ENCODE measurements at regions not wholly inside any gene's neighbourhood (a gene's known extent, or its start where the extent isn't known, plus 50 kb on each side); places are given as distances from the start of the nearest gene placed in this dataset.

DNA sequence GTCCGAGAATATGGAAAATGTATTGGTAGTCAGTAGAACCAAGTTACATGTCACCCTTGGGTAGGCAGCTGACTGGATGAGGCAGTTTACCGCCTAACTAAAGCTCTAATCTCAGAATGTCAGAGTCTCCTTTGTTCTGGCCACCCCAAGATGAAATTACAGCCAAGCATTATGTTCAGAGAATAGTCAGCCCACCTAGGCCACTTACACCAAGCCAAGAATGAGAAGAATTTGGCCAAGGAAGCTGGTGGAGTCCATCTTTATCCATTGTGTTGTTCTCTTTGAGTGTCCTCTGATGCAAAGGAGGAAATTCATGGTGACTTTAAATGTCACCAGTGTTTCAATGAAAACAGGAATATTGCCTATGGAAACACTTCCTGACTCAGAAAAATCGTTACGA lies 275.1 kb upstream of the MAP3K1 start:
- Histone ChIP-seq H3F3A (ENCODE audit: insufficient read depth, low read length, poor library complexity, severe bottlenecking) (no peaks in the 10 kb centered on the region), H3K27ac (ENCODE audit: low read length) (no peak overlapping the region), H3K36me3 (ENCODE audit: insufficient read depth, low read length) (no peaks in the 10 kb centered on the region), H3K4me2 (ENCODE audit: low read length) (no peak overlapping the region), H3K9me3 (ENCODE audit: low read length) (no peaks in the 10 kb centered on the region), H4K20me1 (ENCODE audit: insufficient read depth) (no peaks in the 10 kb centered on the region), H3K9ac (ENCODE audit: low read length) (no peak overlapping the region), H3K27me3 (ENCODE audit: insufficient read depth, low read depth, low read length) (no peaks in the 10 kb centered on the region), H2AFZ (ENCODE audit: low read depth, low read length) (no peak overlapping the region), H3K9me2 (ENCODE audit: insufficient read depth, low read length) (no peaks in the 10 kb centered on the region), H3K79me2 (replicated peaks; ENCODE audit: insufficient read depth, low read length) (no peaks in the 10 kb centered on the region), H3K4me3 (ENCODE audit: low read length) (no peak overlapping the region)
- TF ChIP-seq TAF1 (IDR thresholded peaks at IDR 0.05; ENCODE audit: low read depth) (no peak), EZH2 (IDR thresholded peaks at IDR 0.05; ENCODE audit: borderline replicate concordance, insufficient read depth, low read length, poor library complexity, severe bottlenecking) (no peak), REST (IDR thresholded peaks at IDR 0.05; ENCODE audit: borderline replicate concordance) (no peak), EP300 (conservative IDR thresholded peaks at IDR 0.05; ENCODE audit: poor library complexity, severe bottlenecking) (no peak), CTCF (IDR thresholded peaks at IDR 0.05; ENCODE audit: poor library complexity, severe bottlenecking) (no peak), MXI1 (conservative IDR thresholded peaks at IDR 0.05; ENCODE audit: poor library complexity, severe bottlenecking) (no peak), POLR2AphosphoS5 (IDR thresholded peaks at IDR 0.05) (no peak), RAD21 (conservative IDR thresholded peaks at IDR 0.05) (no peak), SMC3 (conservative IDR thresholded peaks at IDR 0.05; ENCODE audit: poor library complexity) (no peak)

GRCh38 chr5:56538580-56538979 lies 276.8 kb upstream of the MAP3K1 start:
- H3K79me2 ChIP-seq (replicated peaks; ENCODE audit: insufficient read depth, low read length) = no peaks in the 10 kb centered on the region
- H3K9me2 ChIP-seq (ENCODE audit: insufficient read depth, low read length) = no peaks in the 10 kb centered on the region
- H3F3A ChIP-seq (ENCODE audit: insufficient read depth, low read length, poor library complexity, severe bottlenecking) = no peaks in the 10 kb centered on the region
- H4K20me1 ChIP-seq (ENCODE audit: insufficient read depth) = no peaks in the 10 kb centered on the region
- no peak overlapping the region for H3K4me3 ChIP-seq (ENCODE audit: low read length)
- H3K9ac ChIP-seq (ENCODE audit: low read length) = no peak overlapping the region
- no peaks in the 10 kb centered on the region for H3K36me3 ChIP-seq (ENCODE audit: insufficient read depth, low read length)
- TF ChIP-seq SMC3 (conservative IDR thresholded peaks at IDR 0.05; ENCODE audit: poor library complexity) (no peak), MXI1 (conservative IDR thresholded peaks at IDR 0.05; ENCODE audit: poor library complexity, severe bottlenecking) (no peak), REST (IDR thresholded peaks at IDR 0.05; ENCODE audit: borderline replicate concordance) (no peak), EZH2 (IDR thresholded peaks at IDR 0.05; ENCODE audit: borderline replicate concordance, insufficient read depth, low read length, poor library complexity, severe bottlenecking) (no peak), EP300 (conservative IDR thresholded peaks at IDR 0.05; ENCODE audit: poor library complexity, severe bottlenecking) (no peak), TAF1 (IDR thresholded peaks at IDR 0.05; ENCODE audit: low read depth) (no peak), CTCF (IDR thresholded peaks at IDR 0.05; ENCODE audit: poor library complexity, severe bottlenecking) (no peak), RAD21 (conservative IDR thresholded peaks at IDR 0.05) (no peak), POLR2AphosphoS5 (IDR thresholded peaks at IDR 0.05) (no peak)
- no peaks in the 10 kb centered on the region for H3K27me3 ChIP-seq (ENCODE audit: insufficient read depth, low read depth, low read length)
- no peak overlapping the region for H2AFZ ChIP-seq (ENCODE audit: low read depth, low read length)
- H3K4me2 ChIP-seq (ENCODE audit: low read length) = no peak overlapping the region
- H3K27ac ChIP-seq (ENCODE audit: low read length) = no peak overlapping the region
- no peaks in the 10 kb centered on the region for H3K9me3 ChIP-seq (ENCODE audit: low read length)
